Esophagus muscularis mucosa (tissue), 4 donors: ENCODE measurements at regions not wholly inside any gene's neighbourhood (a gene's known extent, or its start where the extent isn't known, plus 50 kb on each side); places are given as distances from the start of the nearest gene placed in this dataset.

Source experiments
- DNase-seq: peaks from one replicate; pipeline ENCODE4 v3.0.0-alpha.2; 2017; ENCODE audit errors: extremely low spot score
- H3K27ac ChIP-seq, 4 donors: fragments of 200-600 bp; sonication (generic); replicated peaks in 1 of 4; 1 replicate in 3 of 4; 2 replicates in 1 of 4; pipeline ENCODE4 v1.5.1; 2016 to 2019; ENCODE audit warnings: mild to moderate bottlenecking in 1 of 4
- H3K27me3 ChIP-seq, 4 donors: fragments of 200-600 bp; sonication (generic); one replicate each; pipeline versions ENCODE4 v1.5.1 to v1.6.0; 2016 to 2019
- H3K36me3 ChIP-seq, 4 donors: fragments of 200-600 bp; sonication (generic); one replicate each; pipeline ENCODE4 v1.5.1; 2016 to 2019
- H3K4me1 ChIP-seq, 4 donors: fragments of 200-600 bp; sonication (generic); one replicate each; pipeline ENCODE4 v1.5.1; 2016 to 2019
- H3K4me3 ChIP-seq, 4 donors: fragments of 200-600 bp; sonication (generic); 1 replicate in 2 of 4; 2 replicates in 2 of 4; pipeline ENCODE4 v1.5.1; 2016 to 2019; ENCODE audit warnings: mild to moderate bottlenecking in 4 of 4, moderate library complexity in 1 of 4
- H3K9me3 ChIP-seq, 4 donors: fragments of 200-600 bp; sonication (generic); 1 replicate in 3 of 4; 2 replicates in 1 of 4; pipeline ENCODE4 v1.5.1; 2016 to 2019
- CTCF ChIP-seq, 3 experiments: fragments of 200-600 bp in 2 of 3; fragments of 450-650 bp in 1 of 3; sonication (generic) in 2 of 3; IDR thresholded peaks; one replicate each; pipeline ENCODE4 v1.5.1; 2017 to 2019; ENCODE audit warnings: antibody characterized with exemption in 3 of 3, mild to moderate bottlenecking in 2 of 3, moderate library complexity in 1 of 3
- EP300 ChIP-seq: sonication (generic); formaldehyde crosslinking; IDR thresholded peaks from one replicate; pipeline ENCODE4 v1.6.1; 2017; ENCODE audit warnings: antibody characterized with exemption
- POLR2A ChIP-seq: fragments of 450-650 bp; IDR thresholded peaks from one replicate; pipeline ENCODE4 v1.6.1; 2017; ENCODE audit warnings: antibody characterized with exemption, moderate library complexity, mild to moderate bottlenecking, low read depth
- POLR2AphosphoS5 ChIP-seq, 2 donors: sonication (generic); formaldehyde crosslinking; IDR thresholded peaks; one replicate each; pipeline ENCODE4 v1.6.1; 2017; ENCODE audit warnings: antibody characterized with exemption in 2 of 2
- WGBS: methylation state at CpG from one replicate; pipeline ENCODE4 v1.1.5; 2018; 5-methylcytosine and 5-hydroxymethylcytosine counted together
- intact Hi-C: fragments of 100-400 bp; cut with DNase I; formaldehyde crosslinking; loops from one replicate; pipeline ENCODE4 v1.15.1; 2023

GRCh38 chr6:144434308-144434990 is 149.3 kb downstream of the UTRN start:
- Histone ChIP-seq H3K27ac (no peak overlapping the region), H3K9me3 (no peaks in the 10 kb centered on the region), H3K4me3 (no peak overlapping the region), H3K36me3 (peaks cover 27 to 64% (median 46%) of the 10 kb centered on the region in 4 donors), H3K27me3 (no peaks in the 10 kb centered on the region), H3K4me1 (peaks cover 0 to 18% (median 4%) of the 10 kb centered on the region in 4 donors)
- no peak for TF ChIP-seq EP300
- TF ChIP-seq POLR2AphosphoS5 (IDR thresholded peaks at IDR 0.05) = no peak
- TF ChIP-seq CTCF (IDR thresholded peaks at IDR 0.05) = no peak
- no peak for TF ChIP-seq POLR2A
- DNase-seq = no peak
- WGBS = 91% methylated on average over 6 of the region's 6 CpGs
- intact Hi-C loops = no loop called here

- H3K27ac ChIP-seq = no peak overlapping the region
- H3K9me3 ChIP-seq = no peaks in the 10 kb centered on the region
- peaks cover 0 to 18% (median 4%) of the 10 kb centered on the region in 4 donors for H3K4me1 ChIP-seq
- no peaks in the 10 kb centered on the region for H3K27me3 ChIP-seq
- H3K36me3 ChIP-seq = peaks cover 34 to 64% (median 47%) of the 10 kb centered on the region in 4 donors
- no peak for DNase-seq
- TF ChIP-seq POLR2AphosphoS5 (IDR thresholded peaks at IDR 0.05) (no peak), EP300 (no peak), POLR2A (no peak), CTCF (IDR thresholded peaks at IDR 0.05) (no peak)
- 90% methylated on average over 4 of the region's 5 CpGs for WGBS
- intact Hi-C loops = no loop called here
- H3K4me3 ChIP-seq = no peak overlapping the region
These were observed 150.7 kb downstream of the UTRN start for GRCh38 chr6:144435602-144436426.

GRCh38 chr6:144437105-144437504 is 152.0 kb downstream of the UTRN start:
- WGBS = 96% methylated on average over 4 of the region's 4 CpGs
- no peak for TF ChIP-seq POLR2A
- TF ChIP-seq CTCF (IDR thresholded peaks at IDR 0.05) = no peak
- TF ChIP-seq EP300 = no peak
- no peak for TF ChIP-seq POLR2AphosphoS5 (IDR thresholded peaks at IDR 0.05)
- Histone ChIP-seq H3K27ac (no peak overlapping the region), H3K36me3 (peaks cover 46 to 64% (median 54%) of the 10 kb centered on the region in 4 donors), H3K4me3 (no peak overlapping the region), H3K4me1 (peaks cover 0 to 18% (median 4%) of the 10 kb centered on the region in 4 donors), H3K9me3 (no peaks in the 10 kb centered on the region), H3K27me3 (no peaks in the 10 kb centered on the region)
- DNase-seq = no peak
- intact Hi-C loops = no loop called here

DNA sequence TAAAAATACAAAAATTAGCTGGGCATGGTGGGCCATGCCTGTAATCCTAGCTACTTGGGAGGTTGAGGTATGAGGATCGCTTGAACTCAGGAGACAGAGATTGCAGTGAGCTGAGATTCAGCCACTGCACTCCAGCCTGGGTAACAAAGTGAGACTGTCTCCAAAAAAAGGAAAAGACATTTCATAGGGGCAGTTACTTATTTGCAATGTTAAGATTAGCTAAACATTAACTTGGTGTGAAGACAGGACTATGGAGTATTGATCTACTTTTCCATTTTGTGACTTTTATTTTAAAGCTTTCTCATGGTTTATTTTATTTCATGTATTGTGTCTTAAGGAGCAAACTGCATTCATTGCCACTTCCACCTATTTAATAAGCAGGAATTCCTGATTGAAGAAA is 153.0 kb downstream of the UTRN start:
- no peaks in the 10 kb centered on the region for H3K9me3 ChIP-seq
- H3K36me3 ChIP-seq = peaks cover 50 to 67% (median 58%) of the 10 kb centered on the region in 4 donors
- intact Hi-C loops = no loop called here
- H3K27ac ChIP-seq = no peak overlapping the region
- H3K4me1 ChIP-seq = peaks cover 0 to 18% (median 4%) of the 10 kb centered on the region in 4 donors
- H3K4me3 ChIP-seq = no peak overlapping the region
- WGBS = 95% methylated on average over 1 of the region's 1 CpG
- no peaks in the 10 kb centered on the region for H3K27me3 ChIP-seq
- TF ChIP-seq POLR2AphosphoS5 (IDR thresholded peaks at IDR 0.05) = no peak
- no peak for TF ChIP-seq CTCF (IDR thresholded peaks at IDR 0.05)
- no peak for TF ChIP-seq EP300
- TF ChIP-seq POLR2A = no peak
- no peak for DNase-seq
